ENCODE measurements at regions not wholly inside any gene's neighbourhood (a gene's known extent, or its start where the extent isn't known, plus 50 kb on each side); places are given as distances from the start of the nearest gene placed in this dataset.

DNA sequence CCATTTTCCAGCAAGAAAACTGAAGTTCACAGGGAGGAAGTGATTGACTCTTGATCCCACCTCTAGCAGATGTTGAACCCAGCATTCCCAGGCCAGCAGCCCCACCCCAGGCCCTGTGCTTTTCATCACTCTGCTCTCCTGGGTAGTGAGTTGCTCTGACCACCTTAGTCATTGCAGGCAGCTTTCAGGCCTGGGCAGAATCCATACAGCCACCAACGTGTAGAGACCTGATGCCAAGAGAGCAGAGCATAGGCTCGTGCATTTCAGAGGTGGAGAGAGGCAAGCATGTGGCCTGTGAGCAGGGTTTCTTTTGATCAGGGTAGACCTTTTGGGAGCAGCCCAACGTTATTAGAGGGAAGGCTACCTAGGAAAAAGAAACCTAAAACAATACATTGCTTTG, 334.6 kb downstream of the PTEN start:
- Mint-ChIP-seq H3K36me3 (ENCODE audit: insufficient read depth, unreplicated experiment) (no peaks in the 10 kb centered on the region), H3K9me3 (ENCODE audit: low read depth, unreplicated experiment) (no peaks in the 10 kb centered on the region), H3K4me1 (ENCODE audit: low read depth, unreplicated experiment) (no peaks in the 10 kb centered on the region), H3K27me3 (ENCODE audit: unreplicated experiment) (no peaks in the 10 kb centered on the region), H3K27ac (ENCODE audit: unreplicated experiment) (no peak overlapping the region), H3K4me3 (ENCODE audit: low read depth, unreplicated experiment) (no peak overlapping the region)
- CTCF ChIA-PET = no interaction called here
- BruUV-seq (replicated peaks) = no TSS peak
- no peak for DNase-seq
- TF ChIP-seq, protein P1, sequence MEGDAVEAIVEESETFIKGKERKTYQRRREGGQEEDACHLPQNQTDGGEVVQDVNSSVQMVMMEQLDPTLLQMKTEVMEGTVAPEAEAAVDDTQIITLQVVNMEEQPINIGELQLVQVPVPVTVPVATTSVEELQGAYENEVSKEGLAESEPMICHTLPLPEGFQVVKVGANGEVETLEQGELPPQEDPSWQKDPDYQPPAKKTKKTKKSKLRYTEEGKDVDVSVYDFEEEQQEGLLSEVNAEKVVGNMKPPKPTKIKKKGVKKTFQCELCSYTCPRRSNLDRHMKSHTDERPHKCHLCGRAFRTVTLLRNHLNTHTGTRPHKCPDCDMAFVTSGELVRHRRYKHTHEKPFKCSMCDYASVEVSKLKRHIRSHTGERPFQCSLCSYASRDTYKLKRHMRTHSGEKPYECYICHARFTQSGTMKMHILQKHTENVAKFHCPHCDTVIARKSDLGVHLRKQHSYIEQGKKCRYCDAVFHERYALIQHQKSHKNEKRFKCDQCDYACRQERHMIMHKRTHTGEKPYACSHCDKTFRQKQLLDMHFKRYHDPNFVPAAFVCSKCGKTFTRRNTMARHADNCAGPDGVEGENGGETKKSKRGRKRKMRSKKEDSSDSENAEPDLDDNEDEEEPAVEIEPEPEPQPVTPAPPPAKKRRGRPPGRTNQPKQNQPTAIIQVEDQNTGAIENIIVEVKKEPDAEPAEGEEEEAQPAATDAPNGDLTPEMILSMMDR (IDR thresholded peaks at IDR 0.05; ENCODE audit: unreplicated experiment) = no peak
- intact Hi-C loops (cut with micrococcal nuclease; ENCODE audit: unreplicated experiment) = no loop called here

DNA sequence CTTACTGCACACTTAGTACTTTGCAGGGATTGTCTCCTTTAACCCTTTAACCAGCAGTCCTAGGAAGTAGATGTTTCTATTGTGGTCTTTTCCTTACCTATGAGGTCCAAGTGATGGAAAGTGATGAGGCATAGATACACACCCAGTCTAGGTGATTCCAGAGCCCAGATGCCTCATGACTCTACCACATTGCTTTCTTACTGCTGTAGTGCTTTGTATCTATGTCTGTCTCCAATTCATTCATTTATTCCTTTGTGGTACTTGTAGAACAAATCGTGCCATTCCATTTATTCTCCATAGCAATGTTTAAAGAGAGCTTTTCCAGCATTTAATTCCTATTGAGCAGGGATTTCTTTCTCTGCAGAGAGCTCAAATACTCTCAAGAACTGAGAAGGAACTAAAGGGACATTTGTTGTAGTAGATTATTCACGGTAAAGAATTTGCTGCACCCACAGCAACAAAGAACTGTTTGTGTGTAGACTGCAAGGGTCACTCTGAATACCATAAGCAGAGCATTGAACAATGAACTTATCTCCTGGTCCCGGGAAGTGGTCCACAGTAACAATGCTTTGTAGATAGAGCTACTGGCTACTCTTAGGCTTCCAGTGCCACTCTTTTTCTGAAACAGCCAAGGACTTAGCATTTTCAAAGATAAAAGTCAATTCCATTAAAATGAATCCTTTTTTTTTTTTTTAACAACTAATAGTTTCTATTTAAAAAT, 337.0 kb downstream of the PTEN start:
- no peaks in the 10 kb centered on the region for H3K36me3 Mint-ChIP-seq (ENCODE audit: insufficient read depth, unreplicated experiment)
- CTCF ChIA-PET = interaction anchor here (1.0 kb wide), 1 partner anchor 231 kb away, joined by 3 read pairs; no protein-coding TSS in a partner anchor
- H3K27me3 Mint-ChIP-seq (ENCODE audit: unreplicated experiment) = no peaks in the 10 kb centered on the region
- TF ChIP-seq, protein P1 (IDR thresholded peaks at IDR 0.05; ENCODE audit: unreplicated experiment) = no peak
- no peaks in the 10 kb centered on the region for H3K9me3 Mint-ChIP-seq (ENCODE audit: low read depth, unreplicated experiment)
- no peaks in the 10 kb centered on the region for H3K4me1 Mint-ChIP-seq (ENCODE audit: low read depth, unreplicated experiment)
- no peak overlapping the region for H3K4me3 Mint-ChIP-seq (ENCODE audit: low read depth, unreplicated experiment)
- no TSS peak for BruUV-seq (replicated peaks)
- intact Hi-C loops (cut with micrococcal nuclease; ENCODE audit: unreplicated experiment) = no loop called here
- peak; percentile 7 for DNase-seq
- no peak overlapping the region for H3K27ac Mint-ChIP-seq (ENCODE audit: unreplicated experiment)

DNA sequence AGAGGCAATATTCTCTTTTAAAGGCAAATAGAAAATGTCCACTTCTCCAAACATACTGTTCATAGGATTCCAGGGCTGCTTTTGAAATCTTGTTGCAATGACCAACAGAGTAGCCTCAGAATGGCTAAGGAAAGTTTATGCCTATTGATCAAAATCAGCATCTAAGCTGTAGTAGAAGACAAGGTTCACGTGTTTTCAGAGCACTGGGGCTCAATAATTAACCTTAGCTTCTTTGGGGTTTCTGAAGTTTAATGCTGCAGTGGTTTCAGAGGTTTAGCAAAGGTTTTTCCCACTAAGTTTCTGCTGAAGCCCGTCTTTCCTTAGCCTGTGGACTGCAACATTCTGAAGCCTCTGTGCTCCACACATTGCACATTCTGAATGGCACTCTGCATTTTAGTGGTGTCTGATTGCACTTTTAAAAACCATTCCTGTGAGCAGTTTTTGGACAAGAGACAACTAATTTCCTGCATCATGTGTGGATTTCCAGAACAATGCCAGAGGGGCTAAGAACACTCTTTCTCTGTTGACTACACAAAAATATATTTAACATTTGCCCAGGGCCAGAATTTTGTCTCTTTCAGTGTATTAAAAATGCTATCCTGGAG, 342.5 kb downstream of the PTEN start:
- no peak for DNase-seq
- Mint-ChIP-seq H3K9me3 (ENCODE audit: low read depth, unreplicated experiment) (no peaks in the 10 kb centered on the region), H3K27ac (ENCODE audit: unreplicated experiment) (no peak overlapping the region), H3K27me3 (ENCODE audit: unreplicated experiment) (no peaks in the 10 kb centered on the region), H3K4me1 (ENCODE audit: low read depth, unreplicated experiment) (no peaks in the 10 kb centered on the region), H3K4me3 (ENCODE audit: low read depth, unreplicated experiment) (no peak overlapping the region), H3K36me3 (ENCODE audit: insufficient read depth, unreplicated experiment) (no peaks in the 10 kb centered on the region)
- CTCF ChIA-PET = no interaction called here
- BruUV-seq (replicated peaks) = no TSS peak
- TF ChIP-seq, protein P1 (IDR thresholded peaks at IDR 0.05; ENCODE audit: unreplicated experiment) = no peak
- intact Hi-C loops (cut with micrococcal nuclease; ENCODE audit: unreplicated experiment) = no loop called here

DNA sequence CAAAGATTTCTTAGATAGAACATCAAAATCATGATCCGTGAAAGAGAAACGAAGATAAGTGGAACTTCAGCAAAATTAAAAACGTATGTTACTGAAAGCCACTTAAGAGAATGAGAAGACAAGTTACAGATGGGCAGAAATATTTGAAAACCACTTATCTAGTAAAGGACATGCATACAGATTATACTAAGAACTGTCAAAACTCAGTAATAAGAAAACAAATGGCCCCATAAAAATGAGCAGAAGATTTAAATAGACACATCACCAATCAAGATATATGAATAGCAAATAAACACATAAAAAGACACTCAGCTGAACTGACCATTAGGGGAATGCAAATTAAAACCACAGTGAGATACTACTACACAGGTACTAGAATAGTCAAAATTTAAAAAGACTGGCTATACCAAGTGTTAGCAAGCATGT, 343.7 kb downstream of the PTEN start:
- TF ChIP-seq, protein P1 (IDR thresholded peaks at IDR 0.05; ENCODE audit: unreplicated experiment) = no peak
- no peak overlapping the region for H3K27ac Mint-ChIP-seq (ENCODE audit: unreplicated experiment)
- DNase-seq = no peak
- intact Hi-C loops (cut with micrococcal nuclease; ENCODE audit: unreplicated experiment) = no loop called here
- no peaks in the 10 kb centered on the region for H3K9me3 Mint-ChIP-seq (ENCODE audit: low read depth, unreplicated experiment)
- H3K4me1 Mint-ChIP-seq (ENCODE audit: low read depth, unreplicated experiment) = no peaks in the 10 kb centered on the region
- H3K27me3 Mint-ChIP-seq (ENCODE audit: unreplicated experiment) = no peaks in the 10 kb centered on the region
- CTCF ChIA-PET = no interaction called here
- no peaks in the 10 kb centered on the region for H3K36me3 Mint-ChIP-seq (ENCODE audit: insufficient read depth, unreplicated experiment)
- no peak overlapping the region for H3K4me3 Mint-ChIP-seq (ENCODE audit: low read depth, unreplicated experiment)
- BruUV-seq (replicated peaks) = no TSS peak

All from Calu3 (cell line).